ENCODE measurements at regions not wholly inside any gene's neighbourhood (a gene's known extent, or its start where the extent isn't known, plus 50 kb on each side); places are given as distances from the start of the nearest gene placed in this dataset.

- Histone ChIP-seq H3K27ac (no peak overlapping the region), H3K9me3 (no peaks in the 10 kb centered on the region), H3K27me3 (no peaks in the 10 kb centered on the region), H3K4me1 (no peaks in the 10 kb centered on the region), H3K36me3 (no peaks in the 10 kb centered on the region), H3K4me3 (no peak overlapping the region)
- 43 to 46% methylated on average over 1 of the region's 1 CpG for whole genome bisulfite sequencing, 2 donors (ENCODE audit: low coverage in 1 of 2)
- intact Hi-C loops (cut with DNase I; ENCODE audit: low total_unique reads) (no loop called here), in situ Hi-C loops (cut with MboI; ENCODE audit: low pct_ligation_motif_present in 1 of 4, low pct_unique_long_range_greater_than_20kb in 1 of 4, low sequenced_read_pairs in 3 of 4) (no loop called here)
- no peak for DNase-seq
- TF ChIP-seq POLR2AphosphoS5 (IDR thresholded peaks at IDR 0.05) (no peak), POLR2A (IDR thresholded peaks at IDR 0.05) (no peak), CTCF (IDR thresholded peaks at IDR 0.05) (no peak), EP300 (IDR thresholded peaks at IDR 0.05; ENCODE audit: low read depth) (no peak)
Observed at GRCh38 chr14:48693793-48694192, 892.4 kb downstream of the RPS29 start.

- TF ChIP-seq EP300 (IDR thresholded peaks at IDR 0.05; ENCODE audit: low read depth) = no peak
- TF ChIP-seq POLR2A (IDR thresholded peaks at IDR 0.05) = no peak
- no peak for TF ChIP-seq POLR2AphosphoS5 (IDR thresholded peaks at IDR 0.05)
- no peak for TF ChIP-seq CTCF (IDR thresholded peaks at IDR 0.05)
- intact Hi-C loops (cut with DNase I; ENCODE audit: low total_unique reads) = no loop called here
- Histone ChIP-seq H3K4me3 (no peak overlapping the region), H3K9me3 (no peaks in the 10 kb centered on the region), H3K27ac (no peak overlapping the region), H3K27me3 (no peaks in the 10 kb centered on the region), H3K36me3 (no peaks in the 10 kb centered on the region), H3K4me1 (no peaks in the 10 kb centered on the region)
- in situ Hi-C loops (cut with MboI; ENCODE audit: low pct_ligation_motif_present in 1 of 4, low pct_unique_long_range_greater_than_20kb in 1 of 4, low sequenced_read_pairs in 3 of 4) = no loop called here
- 82 to 91% methylated on average over 1 of the region's 1 CpG for WGBS, 2 donors (ENCODE audit: low coverage in 1 of 2)
- DNase-seq = no peak
Observed at GRCh38 chr14:48690349-48690748, 895.8 kb downstream of the RPS29 start.

GRCh38 chr14:48686650-48687049 lies 899.5 kb downstream of the RPS29 start:
- TF ChIP-seq POLR2AphosphoS5 (IDR thresholded peaks at IDR 0.05) (no peak), POLR2A (IDR thresholded peaks at IDR 0.05) (no peak), CTCF (IDR thresholded peaks at IDR 0.05) (no peak), EP300 (IDR thresholded peaks at IDR 0.05; ENCODE audit: low read depth) (no peak)
- no peak overlapping the region for H3K27ac ChIP-seq
- DNase-seq = no peak
- WGBS, 2 donors (ENCODE audit: low coverage in 1 of 2) = 87 to 95% methylated on average over 3 of the region's 3 CpGs
- no peaks in the 10 kb centered on the region for H3K4me1 ChIP-seq
- H3K9me3 ChIP-seq = no peaks in the 10 kb centered on the region
- no peaks in the 10 kb centered on the region for H3K27me3 ChIP-seq
- intact Hi-C loops (cut with DNase I; ENCODE audit: low total_unique reads) (no loop called here), in situ Hi-C loops (cut with MboI; ENCODE audit: low pct_ligation_motif_present in 1 of 4, low pct_unique_long_range_greater_than_20kb in 1 of 4, low sequenced_read_pairs in 3 of 4) (no loop called here)
- no peaks in the 10 kb centered on the region for H3K36me3 ChIP-seq
- no peak overlapping the region for H3K4me3 ChIP-seq

- peaks cover 0 to 3% of the 10 kb centered on the region in 2 donors for H3K9me3 ChIP-seq
- 58 to 72% methylated on average over 2 of the region's 2 CpGs for WGBS, 2 donors (ENCODE audit: low coverage in 1 of 2)
- no peaks in the 10 kb centered on the region for H3K4me1 ChIP-seq
- H3K27me3 ChIP-seq = no peaks in the 10 kb centered on the region
- no peaks in the 10 kb centered on the region for H3K36me3 ChIP-seq
- no peak overlapping the region for H3K4me3 ChIP-seq
- TF ChIP-seq POLR2AphosphoS5 (IDR thresholded peaks at IDR 0.05) = no peak
- TF ChIP-seq POLR2A (IDR thresholded peaks at IDR 0.05) = no peak
- no peak for TF ChIP-seq CTCF (IDR thresholded peaks at IDR 0.05)
- no peak for TF ChIP-seq EP300 (IDR thresholded peaks at IDR 0.05; ENCODE audit: low read depth)
- intact Hi-C loops (cut with DNase I; ENCODE audit: low total_unique reads) (no loop called here), in situ Hi-C loops (cut with MboI; ENCODE audit: low pct_ligation_motif_present in 1 of 4, low pct_unique_long_range_greater_than_20kb in 1 of 4, low sequenced_read_pairs in 3 of 4) (no loop called here)
- no peak overlapping the region for H3K27ac ChIP-seq
- no peak for DNase-seq
Observed at GRCh38 chr14:48672506-48672905, 913.7 kb downstream of the RPS29 start.
